ENCODE measurements at regions not wholly inside any gene's neighbourhood (a gene's known extent, or its start where the extent isn't known, plus 50 kb on each side); places are given as distances from the start of the nearest gene placed in this dataset.

DNA sequence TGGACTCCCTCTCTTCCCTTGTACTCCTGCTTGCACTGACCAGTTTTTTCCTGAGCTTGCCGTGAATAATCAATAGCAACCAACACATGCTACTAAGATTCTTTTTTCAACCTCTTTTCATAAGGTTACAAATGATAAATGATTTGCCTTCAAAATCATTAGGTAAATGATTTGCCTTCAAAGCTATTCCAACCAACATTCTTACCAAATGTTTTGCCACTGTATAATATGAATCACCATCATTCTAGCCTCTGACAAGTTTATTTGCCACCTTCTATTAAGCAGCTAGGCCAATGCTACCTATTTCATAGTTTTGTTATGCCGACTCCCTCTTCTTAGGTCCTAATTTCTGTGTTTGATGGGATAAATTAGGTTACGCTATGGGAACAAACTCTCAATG lies 385.1 kb downstream of the DTWD2 start:
- ChIA-PET POLR2A (no interaction called here), CTCF (ENCODE audit: unreplicated experiment) (no interaction called here)
- TF ChIP-seq, protein P1, sequence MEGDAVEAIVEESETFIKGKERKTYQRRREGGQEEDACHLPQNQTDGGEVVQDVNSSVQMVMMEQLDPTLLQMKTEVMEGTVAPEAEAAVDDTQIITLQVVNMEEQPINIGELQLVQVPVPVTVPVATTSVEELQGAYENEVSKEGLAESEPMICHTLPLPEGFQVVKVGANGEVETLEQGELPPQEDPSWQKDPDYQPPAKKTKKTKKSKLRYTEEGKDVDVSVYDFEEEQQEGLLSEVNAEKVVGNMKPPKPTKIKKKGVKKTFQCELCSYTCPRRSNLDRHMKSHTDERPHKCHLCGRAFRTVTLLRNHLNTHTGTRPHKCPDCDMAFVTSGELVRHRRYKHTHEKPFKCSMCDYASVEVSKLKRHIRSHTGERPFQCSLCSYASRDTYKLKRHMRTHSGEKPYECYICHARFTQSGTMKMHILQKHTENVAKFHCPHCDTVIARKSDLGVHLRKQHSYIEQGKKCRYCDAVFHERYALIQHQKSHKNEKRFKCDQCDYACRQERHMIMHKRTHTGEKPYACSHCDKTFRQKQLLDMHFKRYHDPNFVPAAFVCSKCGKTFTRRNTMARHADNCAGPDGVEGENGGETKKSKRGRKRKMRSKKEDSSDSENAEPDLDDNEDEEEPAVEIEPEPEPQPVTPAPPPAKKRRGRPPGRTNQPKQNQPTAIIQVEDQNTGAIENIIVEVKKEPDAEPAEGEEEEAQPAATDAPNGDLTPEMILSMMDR (conservative IDR thresholded peaks at IDR 0.05; ENCODE audit: low read length): no peak
- no peak for DNase-seq (ENCODE audit: low spot score)
- no peaks in the 10 kb centered on the region for H3K9me2 ChIP-seq (ENCODE audit: insufficient read depth, low read length)
- H3K79me2 ChIP-seq (ENCODE audit: insufficient read depth, low read depth, low read length): no peaks in the 10 kb centered on the region
- no peak overlapping the region for H2AFZ ChIP-seq (ENCODE audit: low read length)
- intact Hi-C loops (cut with micrococcal nuclease; ENCODE audit: unreplicated experiment): no loop called here
- no peaks in the 10 kb centered on the region for H3K9me3 ChIP-seq (ENCODE audit: low read length)
- H3K36me3 ChIP-seq (ENCODE audit: insufficient read depth, low read length): no peaks in the 10 kb centered on the region
- H3K27ac ChIP-seq (ENCODE audit: low read depth, low read length, poor library complexity, severe bottlenecking): no peak overlapping the region
- H4K20me1 ChIP-seq (ENCODE audit: insufficient read depth, low read length): no peaks in the 10 kb centered on the region
- H3K4me3 ChIP-seq (ENCODE audit: low read depth, low read length, poor library complexity, severe bottlenecking): no peak overlapping the region
- no TSS peak for BruUV-seq (replicated peaks)
- H3K4me2 ChIP-seq (ENCODE audit: low read length): no peak overlapping the region
- no peaks in the 10 kb centered on the region for H3K4me1 ChIP-seq (ENCODE audit: insufficient read depth, low read length, poor library complexity, severe bottlenecking)

DNA sequence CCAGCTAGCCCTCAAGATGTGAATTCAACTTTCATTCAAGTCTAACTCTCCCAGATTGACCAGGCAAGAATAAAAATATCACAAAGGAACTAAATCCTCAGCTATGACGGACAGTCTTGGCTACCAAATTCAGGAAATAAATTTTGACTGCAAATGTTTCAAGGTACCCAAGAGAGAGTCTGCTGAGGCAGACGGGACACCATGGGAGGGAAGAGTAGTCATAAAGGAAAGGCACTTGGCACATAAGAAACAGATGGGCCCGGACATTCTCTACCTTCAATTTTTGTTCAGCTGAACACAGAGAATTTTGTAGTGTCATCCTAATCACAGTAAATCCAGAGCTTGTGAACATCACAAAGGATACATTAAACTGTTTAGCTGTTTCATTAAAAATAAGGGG lies 390.0 kb downstream of the DTWD2 start:
- no peaks in the 10 kb centered on the region for H3K9me3 ChIP-seq (ENCODE audit: low read length)
- H4K20me1 ChIP-seq (ENCODE audit: insufficient read depth, low read length): no peaks in the 10 kb centered on the region
- CTCF ChIA-PET (ENCODE audit: unreplicated experiment): no interaction called here
- no peak overlapping the region for H2AFZ ChIP-seq (ENCODE audit: low read length)
- no peak overlapping the region for H3K27ac ChIP-seq (ENCODE audit: low read depth, low read length, poor library complexity, severe bottlenecking)
- POLR2A ChIA-PET: no interaction called here
- no TSS peak for BruUV-seq (replicated peaks)
- no peaks in the 10 kb centered on the region for H3K4me1 ChIP-seq (ENCODE audit: insufficient read depth, low read length, poor library complexity, severe bottlenecking)
- no peaks in the 10 kb centered on the region for H3K36me3 ChIP-seq (ENCODE audit: insufficient read depth, low read length)
- no peaks in the 10 kb centered on the region for H3K9me2 ChIP-seq (ENCODE audit: insufficient read depth, low read length)
- DNase-seq (ENCODE audit: low spot score): no peak
- H3K79me2 ChIP-seq (ENCODE audit: insufficient read depth, low read depth, low read length): no peaks in the 10 kb centered on the region
- TF ChIP-seq, protein P1 (conservative IDR thresholded peaks at IDR 0.05; ENCODE audit: low read length): no peak
- TF ChIP-seq EZH2phosphoT487 (IDR thresholded peaks at IDR 0.05; ENCODE audit: borderline replicate concordance, low read depth, low read length): no peak
- intact Hi-C loops (cut with micrococcal nuclease; ENCODE audit: unreplicated experiment): no loop called here
- no peak overlapping the region for H3K4me2 ChIP-seq (ENCODE audit: low read length)
- no peak overlapping the region for H3K4me3 ChIP-seq (ENCODE audit: low read depth, low read length, poor library complexity, severe bottlenecking)

DNA sequence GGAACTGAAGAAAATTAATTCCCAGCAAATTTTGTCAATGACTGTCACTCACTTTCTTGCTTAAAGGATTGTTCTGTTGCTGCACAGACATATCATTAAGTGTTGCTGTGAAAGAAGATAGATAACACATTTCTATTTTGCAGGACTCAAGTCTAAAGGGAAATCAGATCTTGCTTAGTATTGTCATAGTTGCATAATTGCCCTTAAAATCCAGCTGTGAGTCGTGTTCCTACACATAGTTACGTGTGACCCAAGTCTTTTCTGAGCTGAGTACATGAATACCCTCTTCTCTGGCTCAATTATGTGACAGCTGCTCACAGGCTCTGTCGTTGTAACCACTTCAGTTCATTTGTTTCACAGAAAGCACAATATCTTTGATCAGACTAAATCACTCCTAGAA lies 390.8 kb downstream of the DTWD2 start:
- no peaks in the 10 kb centered on the region for H4K20me1 ChIP-seq (ENCODE audit: insufficient read depth, low read length)
- POLR2A ChIA-PET: no interaction called here
- CTCF ChIA-PET (ENCODE audit: unreplicated experiment): no interaction called here
- no peak overlapping the region for H3K27ac ChIP-seq (ENCODE audit: low read depth, low read length, poor library complexity, severe bottlenecking)
- no peaks in the 10 kb centered on the region for H3K36me3 ChIP-seq (ENCODE audit: insufficient read depth, low read length)
- no peak overlapping the region for H3K4me2 ChIP-seq (ENCODE audit: low read length)
- TF ChIP-seq, protein P1 (conservative IDR thresholded peaks at IDR 0.05; ENCODE audit: low read length): no peak
- TF ChIP-seq EZH2phosphoT487 (IDR thresholded peaks at IDR 0.05; ENCODE audit: borderline replicate concordance, low read depth, low read length): no peak
- no peaks in the 10 kb centered on the region for H3K4me1 ChIP-seq (ENCODE audit: insufficient read depth, low read length, poor library complexity, severe bottlenecking)
- DNase-seq (ENCODE audit: low spot score): no peak
- H3K79me2 ChIP-seq (ENCODE audit: insufficient read depth, low read depth, low read length): no peaks in the 10 kb centered on the region
- no peaks in the 10 kb centered on the region for H3K9me3 ChIP-seq (ENCODE audit: low read length)
- no TSS peak for BruUV-seq (replicated peaks)
- H2AFZ ChIP-seq (ENCODE audit: low read length): no peak overlapping the region
- no peaks in the 10 kb centered on the region for H3K9me2 ChIP-seq (ENCODE audit: insufficient read depth, low read length)
- no peak overlapping the region for H3K4me3 ChIP-seq (ENCODE audit: low read depth, low read length, poor library complexity, severe bottlenecking)
- intact Hi-C loops (cut with micrococcal nuclease; ENCODE audit: unreplicated experiment): no loop called here
